Activated naive CD8-positive, alpha-beta T cell treated with anti-CD3 and anti-CD28 coated beads, Interleukin-2, amount 10 ng/mL, durations not matched to agents 7 days and 5 days (primary cell): ENCODE measurements at regions not wholly inside any gene's neighbourhood (a gene's known extent, or its start where the extent isn't known, plus 50 kb on each side); places are given as distances from the start of the nearest gene placed in this dataset.

Experiments used
- ATAC-seq: fragments of 150-1000 bp; cut with Tn5 transposase; one replicate; pipeline ENCODE4 v1.10.0; 2021; ENCODE audit warnings: low read depth, moderate library complexity
- POLR2A ChIA-PET: fragments of 350-600 bp; sonication (Branson Sonifier 250); formaldehyde crosslinking; loops from one replicate; lab custom pipeline; 2021; ENCODE audit warnings: antibody characterized with exemption; lab: Charles Lee
- DNase-seq: peaks from one replicate; pipeline ENCODE4 v3.0.0; 2021
- H3K27ac Mint-ChIP-seq: one replicate; pipeline ENCODE4 v1.8.0; 2022; ENCODE audit warnings: mild to moderate bottlenecking, mixed read lengths
- H3K27me3 Mint-ChIP-seq: one replicate; pipeline ENCODE4 v1.8.0; 2022; ENCODE audit warnings: mild to moderate bottlenecking, moderate library complexity, mixed read lengths
- H3K36me3 Mint-ChIP-seq: one replicate; pipeline ENCODE4 v1.8.0; 2021; ENCODE audit warnings: mild to moderate bottlenecking, mixed read lengths
- H3K4me1 Mint-ChIP-seq: one replicate; pipeline ENCODE4 v1.8.0; 2021; ENCODE audit warnings: mixed read lengths
- H3K4me3 Mint-ChIP-seq: one replicate; pipeline ENCODE4 v1.8.0; 2022; ENCODE audit warnings: mild to moderate bottlenecking, moderate library complexity, mixed read lengths
- H3K9me3 Mint-ChIP-seq: one replicate; pipeline ENCODE4 v1.8.0; 2021; ENCODE audit warnings: mixed read lengths

- no peak for DNase-seq
- Mint-ChIP-seq H3K9me3 (peaks cover 2% of the 10 kb centered on the region), H3K4me3 (no peak overlapping the region), H3K36me3 (no peaks in the 10 kb centered on the region), H3K4me1 (no peaks in the 10 kb centered on the region), H3K27ac (no peak overlapping the region), H3K27me3 (no peaks in the 10 kb centered on the region)
- POLR2A ChIA-PET: no interaction called here
- ATAC-seq: no peak
Measured at GRCh38 chr4:74610491-74610890, 165.6 kb downstream of the AREG start.

GRCh38 chr4:74612837-74613236 is 167.9 kb downstream of the AREG start:
- H3K4me1 Mint-ChIP-seq: no peaks in the 10 kb centered on the region
- H3K27ac Mint-ChIP-seq: no peak overlapping the region
- no peak overlapping the region for H3K4me3 Mint-ChIP-seq
- DNase-seq (no peak), ATAC-seq (no peak)
- no peaks in the 10 kb centered on the region for H3K27me3 Mint-ChIP-seq
- H3K36me3 Mint-ChIP-seq: no peaks in the 10 kb centered on the region
- no peaks in the 10 kb centered on the region for H3K9me3 Mint-ChIP-seq
- POLR2A ChIA-PET: no interaction called here

GRCh38 chr4:74613266-74613665 is 168.3 kb downstream of the AREG start:
- H3K27me3 Mint-ChIP-seq: no peaks in the 10 kb centered on the region
- no peaks in the 10 kb centered on the region for H3K36me3 Mint-ChIP-seq
- H3K4me3 Mint-ChIP-seq: no peak overlapping the region
- no peak overlapping the region for H3K27ac Mint-ChIP-seq
- no peak for DNase-seq
- H3K4me1 Mint-ChIP-seq: no peaks in the 10 kb centered on the region
- no peaks in the 10 kb centered on the region for H3K9me3 Mint-ChIP-seq
- POLR2A ChIA-PET: no interaction called here
- no peak for ATAC-seq

- no peak overlapping the region for H3K4me3 Mint-ChIP-seq
- no peaks in the 10 kb centered on the region for H3K36me3 Mint-ChIP-seq
- no peak for ATAC-seq
- no peak overlapping the region for H3K27ac Mint-ChIP-seq
- no peaks in the 10 kb centered on the region for H3K27me3 Mint-ChIP-seq
- no peaks in the 10 kb centered on the region for H3K4me1 Mint-ChIP-seq
- no peak for DNase-seq
- POLR2A ChIA-PET: no interaction called here
- H3K9me3 Mint-ChIP-seq: no peaks in the 10 kb centered on the region
Measured at GRCh38 chr4:74615411-74615810, 170.5 kb downstream of the AREG start.

- POLR2A ChIA-PET: no interaction called here
- H3K9me3 Mint-ChIP-seq: no peaks in the 10 kb centered on the region
- no peak overlapping the region for H3K4me3 Mint-ChIP-seq
- no peak overlapping the region for H3K27ac Mint-ChIP-seq
- H3K36me3 Mint-ChIP-seq: no peaks in the 10 kb centered on the region
- ATAC-seq: no peak
- no peak for DNase-seq
- no peaks in the 10 kb centered on the region for H3K27me3 Mint-ChIP-seq
- no peaks in the 10 kb centered on the region for H3K4me1 Mint-ChIP-seq
Measured at GRCh38 chr4:74618166-74618565, 173.2 kb downstream of the AREG start.

- Mint-ChIP-seq H3K9me3 (no peaks in the 10 kb centered on the region), H3K4me3 (no peak overlapping the region), H3K27ac (no peak overlapping the region), H3K4me1 (no peaks in the 10 kb centered on the region), H3K27me3 (no peaks in the 10 kb centered on the region), H3K36me3 (no peaks in the 10 kb centered on the region)
- ATAC-seq (no peak), DNase-seq (no peak)
- POLR2A ChIA-PET: no interaction called here
Measured at GRCh38 chr4:74618659-74619058, 173.7 kb downstream of the AREG start.

- ATAC-seq (no peak), DNase-seq (no peak)
- H3K36me3 Mint-ChIP-seq: no peaks in the 10 kb centered on the region
- H3K4me3 Mint-ChIP-seq: no peak overlapping the region
- no peak overlapping the region for H3K27ac Mint-ChIP-seq
- peaks cover 6% of the 10 kb centered on the region for H3K4me1 Mint-ChIP-seq
- H3K27me3 Mint-ChIP-seq: no peaks in the 10 kb centered on the region
- POLR2A ChIA-PET: no interaction called here
- H3K9me3 Mint-ChIP-seq: no peaks in the 10 kb centered on the region
Measured at GRCh38 chr4:74619931-74620702, 174.2 kb downstream of the BTC start.

GRCh38 chr4:74621616-74622015 is 172.7 kb downstream of the BTC start:
- Mint-ChIP-seq H3K4me1 (peaks cover 10% of the 10 kb centered on the region), H3K27me3 (no peaks in the 10 kb centered on the region), H3K36me3 (no peaks in the 10 kb centered on the region), H3K27ac (no peak overlapping the region), H3K4me3 (no peak overlapping the region), H3K9me3 (no peaks in the 10 kb centered on the region)
- DNase-seq (no peak), ATAC-seq (no peak)
- POLR2A ChIA-PET: no interaction called here

- no peaks in the 10 kb centered on the region for H3K36me3 Mint-ChIP-seq
- H3K27me3 Mint-ChIP-seq: no peaks in the 10 kb centered on the region
- no peak for ATAC-seq
- POLR2A ChIA-PET: no interaction called here
- H3K27ac Mint-ChIP-seq: no peak overlapping the region
- no peaks in the 10 kb centered on the region for H3K9me3 Mint-ChIP-seq
- no peak for DNase-seq
- peaks cover 10% of the 10 kb centered on the region for H3K4me1 Mint-ChIP-seq
- no peak overlapping the region for H3K4me3 Mint-ChIP-seq
Measured at GRCh38 chr4:74623041-74623440, 171.3 kb downstream of the BTC start.

- POLR2A ChIA-PET: no interaction called here
- no peaks in the 10 kb centered on the region for H3K27me3 Mint-ChIP-seq
- no peak overlapping the region for H3K4me3 Mint-ChIP-seq
- H3K4me1 Mint-ChIP-seq: peaks cover 10% of the 10 kb centered on the region
- no peak for DNase-seq
- H3K27ac Mint-ChIP-seq: no peak overlapping the region
- ATAC-seq: peak; percentile 33
- no peaks in the 10 kb centered on the region for H3K9me3 Mint-ChIP-seq
- H3K36me3 Mint-ChIP-seq: no peaks in the 10 kb centered on the region
Measured at GRCh38 chr4:74624351-74625151, 169.8 kb downstream of the BTC start.

- Mint-ChIP-seq H3K27ac (no peak overlapping the region), H3K27me3 (no peaks in the 10 kb centered on the region), H3K36me3 (no peaks in the 10 kb centered on the region), H3K4me3 (no peak overlapping the region), H3K4me1 (peaks cover 10% of the 10 kb centered on the region), H3K9me3 (no peaks in the 10 kb centered on the region)
- ATAC-seq (no peak), DNase-seq (no peak)
- POLR2A ChIA-PET: no interaction called here
Measured at GRCh38 chr4:74625981-74626380, 168.3 kb downstream of the BTC start.

GRCh38 chr4:74627093-74627492 is 167.2 kb downstream of the BTC start:
- Mint-ChIP-seq H3K27me3 (no peaks in the 10 kb centered on the region), H3K36me3 (no peaks in the 10 kb centered on the region), H3K9me3 (no peaks in the 10 kb centered on the region), H3K4me3 (no peak overlapping the region), H3K4me1 (peaks cover 10% of the 10 kb centered on the region), H3K27ac (no peak overlapping the region)
- POLR2A ChIA-PET: no interaction called here
- no peak for DNase-seq
- ATAC-seq: no peak

- H3K9me3 Mint-ChIP-seq: no peaks in the 10 kb centered on the region
- POLR2A ChIA-PET: no interaction called here
- no peak for ATAC-seq
Measured at GRCh38 chr4:74627504-74627903, 166.8 kb downstream of the BTC start.

More at GRCh38 chr4:74627504-74627903, 166.8 kb downstream of the BTC start:
- Mint-ChIP-seq H3K4me3 (no peak overlapping the region), H3K27me3 (peaks cover under 1% of the 10 kb centered on the region), H3K4me1 (peaks cover 11% of the 10 kb centered on the region), H3K36me3 (no peaks in the 10 kb centered on the region), H3K27ac (no peak overlapping the region)
- DNase-seq: no peak
